Ascending aorta (tissue), 2 donors: ENCODE measurements at regions not wholly inside any gene's neighbourhood (a gene's known extent, or its start where the extent isn't known, plus 50 kb on each side); places are given as distances from the start of the nearest gene placed in this dataset.

Source experiments
- DNase-seq, 2 donors: peaks; one replicate each; pipeline ENCODE4 v3.0.0-alpha.2; 2019; ENCODE audit warnings: low spot score in 2 of 2
- H3K27ac ChIP-seq, 2 donors: fragments of 200-600 bp; sonication (generic); one replicate each; pipeline ENCODE4 v1.5.1; 2016 to 2017; ENCODE audit warnings: mild to moderate bottlenecking in 1 of 2
- H3K27me3 ChIP-seq: fragments of 200-600 bp; sonication (generic); one replicate; pipeline ENCODE4 v1.5.1; 2017
- H3K36me3 ChIP-seq, 2 donors: fragments of 200-600 bp; sonication (generic); one replicate each; pipeline ENCODE4 v1.5.1; 2016
- H3K4me1 ChIP-seq, 2 donors: fragments of 200-600 bp; sonication (generic); one replicate each; pipeline ENCODE4 v1.5.1; 2016 to 2017; ENCODE audit warnings: mild to moderate bottlenecking in 1 of 2
- H3K4me3 ChIP-seq, 2 donors: fragments of 200-600 bp; sonication (generic); one replicate each; pipeline ENCODE4 v1.5.1; 2016 to 2017; ENCODE audit warnings: mild to moderate bottlenecking in 1 of 2
- H3K9me3 ChIP-seq, 2 donors: fragments of 200-600 bp; sonication (generic); one replicate each; pipeline ENCODE4 v1.5.1; 2016
- intact Hi-C: fragments of 100-400 bp; cut with DNase I; formaldehyde crosslinking; loops from one replicate; pipeline ENCODE4 v1.15.1; 2023
- TF ChIP-seq, protein P1 (sequence below), 3 experiments: fragments of 200-600 bp in 2 of 3; fragments of 450-650 bp in 1 of 3; sonication (generic) in 2 of 3; IDR thresholded peaks; one replicate each; pipeline ENCODE4 v1.5.1; 2016 to 2019; ENCODE audit warnings: antibody characterized with exemption in 3 of 3, mild to moderate bottlenecking in 1 of 3, moderate library complexity in 1 of 3

DNA sequence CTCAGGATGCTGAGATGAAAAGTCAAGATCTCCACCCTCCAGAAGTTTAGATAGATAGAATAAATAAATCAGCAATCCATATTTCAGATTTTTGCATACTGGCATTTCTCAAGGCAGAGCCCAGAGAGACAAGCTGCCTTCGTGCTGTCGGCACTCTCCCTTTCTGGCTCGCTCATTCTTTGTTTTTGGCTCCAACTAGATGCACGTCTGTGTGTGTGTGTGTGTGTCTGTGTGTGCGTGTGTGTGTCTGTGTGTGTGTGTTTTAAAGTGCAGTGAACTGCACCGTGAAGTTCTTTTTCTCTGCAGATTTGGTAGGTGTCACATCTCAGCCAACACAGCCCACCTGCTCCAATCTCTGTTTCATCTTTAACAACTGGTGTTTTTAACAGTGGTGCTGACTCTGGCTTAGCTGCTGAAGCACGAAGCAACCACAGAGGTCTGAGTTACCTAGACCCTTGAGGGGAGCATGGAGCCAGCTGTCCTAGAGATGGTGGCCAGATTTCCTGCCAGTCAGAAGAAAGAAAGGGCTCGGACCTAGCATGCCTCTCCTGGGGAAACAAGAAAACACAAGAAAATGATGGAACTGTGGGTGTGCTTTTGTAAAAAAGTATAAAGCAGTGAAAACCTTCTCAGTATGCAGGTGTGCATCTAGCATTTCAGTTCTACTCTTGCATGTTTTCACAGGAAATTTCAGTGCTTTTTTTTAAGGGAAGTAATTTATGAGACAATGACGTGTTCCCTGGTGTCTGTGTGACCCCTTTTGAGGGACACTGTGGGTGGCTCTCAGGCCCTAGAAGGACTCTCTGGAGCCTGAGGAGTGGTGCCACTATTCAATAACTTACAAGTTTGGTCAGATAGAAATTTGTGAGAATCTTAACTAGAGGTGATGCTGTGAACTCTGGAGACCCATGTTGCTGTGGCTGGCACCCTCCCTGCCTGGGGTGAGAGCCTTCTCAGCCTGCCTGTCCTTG, 364.3 kb downstream of the RNF144A start:
- Histone ChIP-seq H3K27me3 (no peaks in the 10 kb centered on the region), H3K27ac (no peak overlapping the region), H3K4me3 (no peak overlapping the region), H3K4me1 (no peaks in the 10 kb centered on the region), H3K9me3 (no peaks in the 10 kb centered on the region), H3K36me3 (no peaks in the 10 kb centered on the region)
- TF ChIP-seq, protein P1, sequence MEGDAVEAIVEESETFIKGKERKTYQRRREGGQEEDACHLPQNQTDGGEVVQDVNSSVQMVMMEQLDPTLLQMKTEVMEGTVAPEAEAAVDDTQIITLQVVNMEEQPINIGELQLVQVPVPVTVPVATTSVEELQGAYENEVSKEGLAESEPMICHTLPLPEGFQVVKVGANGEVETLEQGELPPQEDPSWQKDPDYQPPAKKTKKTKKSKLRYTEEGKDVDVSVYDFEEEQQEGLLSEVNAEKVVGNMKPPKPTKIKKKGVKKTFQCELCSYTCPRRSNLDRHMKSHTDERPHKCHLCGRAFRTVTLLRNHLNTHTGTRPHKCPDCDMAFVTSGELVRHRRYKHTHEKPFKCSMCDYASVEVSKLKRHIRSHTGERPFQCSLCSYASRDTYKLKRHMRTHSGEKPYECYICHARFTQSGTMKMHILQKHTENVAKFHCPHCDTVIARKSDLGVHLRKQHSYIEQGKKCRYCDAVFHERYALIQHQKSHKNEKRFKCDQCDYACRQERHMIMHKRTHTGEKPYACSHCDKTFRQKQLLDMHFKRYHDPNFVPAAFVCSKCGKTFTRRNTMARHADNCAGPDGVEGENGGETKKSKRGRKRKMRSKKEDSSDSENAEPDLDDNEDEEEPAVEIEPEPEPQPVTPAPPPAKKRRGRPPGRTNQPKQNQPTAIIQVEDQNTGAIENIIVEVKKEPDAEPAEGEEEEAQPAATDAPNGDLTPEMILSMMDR (IDR thresholded peaks at IDR 0.05): no peak
- intact Hi-C loops: no loop called here
- no peak for DNase-seq

DNA sequence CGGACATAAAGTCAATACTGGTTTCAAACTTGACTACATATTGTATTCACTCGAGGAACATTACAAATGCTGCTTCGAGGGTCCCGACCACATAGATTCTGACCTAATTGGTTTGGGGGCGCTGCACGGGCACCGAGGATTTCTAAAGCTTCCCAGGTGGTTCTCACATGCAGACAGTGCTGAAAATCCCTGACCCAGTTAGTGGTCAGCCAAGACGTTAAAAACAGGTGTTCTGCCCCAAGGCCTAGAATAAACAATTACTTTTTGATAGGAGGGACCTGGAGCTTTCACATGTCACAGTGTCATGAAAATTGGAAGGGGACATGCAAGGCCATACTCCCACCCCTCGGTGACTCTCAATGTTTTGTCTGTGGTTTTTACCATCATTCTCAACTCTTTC, 368.9 kb downstream of the RNF144A start:
- no peaks in the 10 kb centered on the region for H3K4me1 ChIP-seq
- DNase-seq: no peak
- no peaks in the 10 kb centered on the region for H3K9me3 ChIP-seq
- intact Hi-C loops: no loop called here
- TF ChIP-seq, protein P1 (IDR thresholded peaks at IDR 0.05): no peak
- no peaks in the 10 kb centered on the region for H3K27me3 ChIP-seq
- H3K27ac ChIP-seq: no peak overlapping the region
- H3K36me3 ChIP-seq: no peaks in the 10 kb centered on the region
- H3K4me3 ChIP-seq: no peak overlapping the region

DNA sequence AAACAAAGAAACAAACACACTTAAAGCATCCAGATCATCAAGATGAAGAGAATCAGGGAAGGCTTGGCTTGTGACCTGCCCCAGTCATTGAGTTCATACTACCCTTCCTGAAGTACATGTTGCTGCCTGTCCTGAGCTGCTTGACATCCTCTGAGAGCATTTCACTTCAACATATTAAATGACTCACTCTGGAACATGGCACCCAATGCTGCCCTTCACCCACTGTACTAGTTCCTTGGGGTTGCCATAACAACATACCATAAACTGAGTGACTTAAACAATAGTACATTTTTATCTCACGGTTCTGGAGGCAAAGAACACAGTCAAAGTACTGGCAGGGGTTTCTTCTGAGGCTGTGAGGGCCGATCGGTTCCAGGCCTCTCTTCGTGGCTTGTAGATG, 371.3 kb downstream of the RNF144A start:
- H3K4me3 ChIP-seq: no peak overlapping the region

DNA sequence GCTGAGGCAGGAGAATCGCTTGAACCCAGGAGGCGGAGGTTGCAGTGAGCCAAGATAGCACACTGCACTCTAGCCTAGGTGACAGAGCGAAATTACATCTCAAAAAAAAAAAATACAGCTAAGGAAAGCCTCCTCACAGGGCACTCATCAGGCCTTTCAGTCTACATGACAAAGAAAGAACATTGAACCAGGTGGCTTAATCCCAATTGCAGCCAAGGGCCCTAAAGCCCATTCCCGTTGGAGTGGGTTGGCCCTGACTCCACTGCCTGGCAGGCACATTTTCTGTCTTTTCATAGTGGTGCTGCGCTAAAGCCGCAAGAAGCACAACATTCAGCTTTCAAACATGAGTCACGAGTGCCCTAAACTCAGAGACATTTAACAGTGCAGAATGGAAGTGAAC, 372.5 kb downstream of the RNF144A start:
- no peak overlapping the region for H3K4me3 ChIP-seq
- H3K4me1 ChIP-seq: no peaks in the 10 kb centered on the region
- TF ChIP-seq, protein P1 (IDR thresholded peaks at IDR 0.05): no peak
- intact Hi-C loops: no loop called here
- H3K27me3 ChIP-seq: no peaks in the 10 kb centered on the region
- no peaks in the 10 kb centered on the region for H3K36me3 ChIP-seq
- DNase-seq: no peak
- H3K9me3 ChIP-seq: no peaks in the 10 kb centered on the region
- H3K27ac ChIP-seq: no peak overlapping the region

More for the DNA sequence above, 371.3 kb downstream of the RNF144A start:
- Histone ChIP-seq H3K27ac (no peak overlapping the region), H3K9me3 (no peaks in the 10 kb centered on the region), H3K4me1 (no peaks in the 10 kb centered on the region), H3K27me3 (no peaks in the 10 kb centered on the region), H3K36me3 (no peaks in the 10 kb centered on the region)
- TF ChIP-seq, protein P1 (IDR thresholded peaks at IDR 0.05): no peak
- intact Hi-C loops: no loop called here
- no peak for DNase-seq

DNA sequence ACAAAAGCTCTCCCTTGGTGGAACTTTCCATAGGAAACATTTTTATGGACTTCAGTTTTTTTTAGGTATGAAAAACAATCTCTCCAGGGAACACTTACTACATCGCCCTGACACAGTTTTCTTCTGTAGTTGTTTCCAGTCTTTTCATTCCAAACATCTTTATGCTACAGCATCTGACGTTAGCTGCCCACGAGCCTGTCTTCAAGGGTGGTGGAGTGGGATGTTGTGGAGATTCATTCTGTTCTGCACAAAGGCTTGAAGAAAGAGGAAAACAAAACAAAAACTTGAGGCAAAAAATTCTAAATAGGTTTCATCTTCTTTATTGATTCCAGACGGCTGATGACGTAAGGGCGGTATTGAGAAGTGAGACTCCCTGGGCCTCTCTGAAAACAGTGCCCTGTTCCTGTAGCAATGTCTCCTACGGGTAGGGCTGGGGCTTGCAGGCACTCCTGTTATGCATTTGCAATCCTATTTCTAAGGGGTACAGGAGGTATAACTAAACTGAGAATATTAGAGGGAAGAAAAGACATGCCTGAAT, 375.0 kb downstream of the RNF144A start:
- TF ChIP-seq, protein P1 (IDR thresholded peaks at IDR 0.05): no peak
- intact Hi-C loops: no loop called here

More for the DNA sequence above, 375.0 kb downstream of the RNF144A start:
- Histone ChIP-seq H3K27ac (no peak overlapping the region), H3K4me3 (no peak overlapping the region), H3K27me3 (no peaks in the 10 kb centered on the region), H3K4me1 (no peaks in the 10 kb centered on the region), H3K36me3 (no peaks in the 10 kb centered on the region), H3K9me3 (no peaks in the 10 kb centered on the region)
- DNase-seq: no peak
